ENCODE measurements at regions not wholly inside any gene's neighbourhood (a gene's known extent, or its start where the extent isn't known, plus 50 kb on each side); places are given as distances from the start of the nearest gene placed in this dataset.

GRCh38 chr1:97007840-97008604 is 286.4 kb downstream of the PTBP2 start (continued):
- TF ChIP-seq AEBP2 (tag by site-specific recombination; IDR thresholded peaks at IDR 0.05; ENCODE audit: borderline replicate concordance), result no peak
- TF ChIP-seq ZNF501 (tag by site-specific recombination; IDR thresholded peaks at IDR 0.05), result no peak
- TF ChIP-seq ZNF426 (tag by site-specific recombination; IDR thresholded peaks at IDR 0.05), result no peak
- no peak for TF ChIP-seq KLF16 (tag by site-specific recombination; IDR thresholded peaks at IDR 0.05)
- no peak for TF ChIP-seq ZNF248 (tag by site-specific recombination; IDR thresholded peaks at IDR 0.05)
- no peak for TF ChIP-seq ZNF366 (tag by site-specific recombination; conservative IDR thresholded peaks at IDR 0.05)
- no peak for TF ChIP-seq PRDM1 (tag by site-specific recombination; IDR thresholded peaks at IDR 0.05)
- TF ChIP-seq ZNF10 (tag by site-specific recombination; IDR thresholded peaks at IDR 0.05), result no peak
- no peak for TF ChIP-seq ZNF658 (tag by site-specific recombination; IDR thresholded peaks at IDR 0.05)
- TF ChIP-seq ZNF768 (tag by site-specific recombination; IDR thresholded peaks at IDR 0.05), result no peak
- TF ChIP-seq ZSCAN30 (tag by site-specific recombination; IDR thresholded peaks at IDR 0.05), result no peak

- no peak overlapping the region for H3K4me3 ChIP-seq (ENCODE audit: low read depth, low read length)
Observed at GRCh38 chr1:97010566-97011264, 289.1 kb downstream of the PTBP2 start.

GRCh38 chr1:97013136-97013535 is 291.6 kb downstream of the PTBP2 start:
- CTCF ChIA-PET, result no interaction called here
- Histone ChIP-seq H3K27ac (ENCODE audit: extremely low read depth, low read depth, low read length) (no peak overlapping the region), H3K4me3 (ENCODE audit: low read depth, low read length) (no peak overlapping the region), H3K4me1 (ENCODE audit: control insufficient read depth, insufficient read depth, low read length) (no peaks in the 10 kb centered on the region), H3K36me3 (ENCODE audit: control insufficient read depth in 2 of 2, insufficient read depth in 1 of 2, low read length in 2 of 2) (no peaks in the 10 kb centered on the region), H3K9me3 (ENCODE audit: control insufficient read depth, insufficient read depth, low read depth, low read length) (no peaks in the 10 kb centered on the region)
- POLR2A ChIA-PET, result no interaction called here
- TF ChIP-seq PRDM10 (tag by site-specific recombination; IDR thresholded peaks at IDR 0.05) (no peak), PRDM1 (tag by site-specific recombination; IDR thresholded peaks at IDR 0.05) (no peak), ZNF768 (tag by site-specific recombination; IDR thresholded peaks at IDR 0.05) (no peak), KLF1 (tag by site-specific recombination; IDR thresholded peaks at IDR 0.05) (no peak), ZNF513 (tag by site-specific recombination; IDR thresholded peaks at IDR 0.05) (no peak)

More at GRCh38 chr1:97010566-97011264, 289.1 kb downstream of the PTBP2 start:
- CTCF ChIA-PET, result no interaction called here
- no peak overlapping the region for H3K27ac ChIP-seq (ENCODE audit: extremely low read depth, low read depth, low read length)
- POLR2A ChIA-PET, result no interaction called here
- TF ChIP-seq ZNF639 (tag by site-specific recombination; IDR thresholded peaks at IDR 0.05), result no peak
- no peak for TF ChIP-seq BCL11A (tag by site-specific recombination; IDR thresholded peaks at IDR 0.05; ENCODE audit: low read depth)
- no peaks in the 10 kb centered on the region for H3K9me3 ChIP-seq (ENCODE audit: control insufficient read depth, insufficient read depth, low read depth, low read length)
- H3K36me3 ChIP-seq (ENCODE audit: control insufficient read depth in 2 of 2, insufficient read depth in 1 of 2, low read length in 2 of 2), result no peaks in the 10 kb centered on the region
- H3K4me1 ChIP-seq (ENCODE audit: control insufficient read depth, insufficient read depth, low read length), result no peaks in the 10 kb centered on the region

All from HEK293 (cell line).